HUES6 (cell line): ENCODE measurements at regions not wholly inside any gene's neighbourhood (a gene's known extent, or its start where the extent isn't known, plus 50 kb on each side); places are given as distances from the start of the nearest gene placed in this dataset.

ENCODE experiments used
- H3K27ac ChIP-seq: 2 replicates; pipeline ENCODE4 v1.7.0; 2013; ENCODE audit warnings: low read depth, mild to moderate bottlenecking, low read length, inconsistent platforms
- H3K27me3 ChIP-seq: 2 replicates; pipeline ENCODE4 v1.6.1; 2013; ENCODE audit warnings: low read length; ENCODE audit not compliant: control insufficient read depth, insufficient read depth
- H3K36me3 ChIP-seq: 2 replicates; pipeline ENCODE4 v1.6.1; 2013; ENCODE audit warnings: low read length; ENCODE audit not compliant: control insufficient read depth, insufficient read depth
- H3K4me1 ChIP-seq: 2 replicates; pipeline ENCODE4 v1.6.1; 2013; ENCODE audit warnings: low read length; ENCODE audit not compliant: control insufficient read depth, insufficient read depth
- H3K4me3 ChIP-seq: 2 replicates; pipeline ENCODE4 v1.5.1; 2013; ENCODE audit warnings: low read depth, low read length
- H3K9ac ChIP-seq: one replicate; pipeline ENCODE4 v1.6.1; 2013; ENCODE audit warnings: mild to moderate bottlenecking, low read length
- H3K9me3 ChIP-seq: 2 replicates; pipeline ENCODE4 v1.6.1; 2013; ENCODE audit warnings: low read depth, low read length; ENCODE audit not compliant: control insufficient read depth, insufficient read depth

GRCh38 chr3:55413236-55413635, 73.9 kb downstream of the WNT5A start:
- Histone ChIP-seq H3K36me3 (no peaks in the 10 kb centered on the region), H3K4me1 (no peaks in the 10 kb centered on the region), H3K9me3 (no peaks in the 10 kb centered on the region), H3K27me3 (no peaks in the 10 kb centered on the region), H3K9ac (no peak overlapping the region), H3K4me3 (no peak overlapping the region), H3K27ac (no peak overlapping the region)

- no peak overlapping the region for H3K27ac ChIP-seq
- no peaks in the 10 kb centered on the region for H3K4me1 ChIP-seq
- no peaks in the 10 kb centered on the region for H3K27me3 ChIP-seq
- H3K9ac ChIP-seq = no peak overlapping the region
- H3K36me3 ChIP-seq = no peaks in the 10 kb centered on the region
- no peaks in the 10 kb centered on the region for H3K9me3 ChIP-seq
- H3K4me3 ChIP-seq = no peak overlapping the region
Measured at GRCh38 chr3:55412545-55412944, 74.6 kb downstream of the WNT5A start.

GRCh38 chr3:55409806-55410205, 77.3 kb downstream of the WNT5A start:
- no peaks in the 10 kb centered on the region for H3K36me3 ChIP-seq
- H3K27ac ChIP-seq = no peak overlapping the region
- no peak overlapping the region for H3K9ac ChIP-seq
- H3K9me3 ChIP-seq = no peaks in the 10 kb centered on the region
- no peak overlapping the region for H3K4me3 ChIP-seq
- no peaks in the 10 kb centered on the region for H3K27me3 ChIP-seq
- no peaks in the 10 kb centered on the region for H3K4me1 ChIP-seq

- no peak overlapping the region for H3K27ac ChIP-seq
- H3K4me1 ChIP-seq = no peaks in the 10 kb centered on the region
- no peaks in the 10 kb centered on the region for H3K27me3 ChIP-seq
- no peak overlapping the region for H3K9ac ChIP-seq
- H3K9me3 ChIP-seq = no peaks in the 10 kb centered on the region
- H3K36me3 ChIP-seq = no peaks in the 10 kb centered on the region
- H3K4me3 ChIP-seq = no peak overlapping the region
Measured at GRCh38 chr3:55408193-55408826, 78.8 kb downstream of the WNT5A start.

- Histone ChIP-seq H3K4me1 (no peaks in the 10 kb centered on the region), H3K27me3 (no peaks in the 10 kb centered on the region), H3K36me3 (no peaks in the 10 kb centered on the region), H3K4me3 (no peak overlapping the region), H3K9me3 (no peaks in the 10 kb centered on the region), H3K27ac (no peak overlapping the region), H3K9ac (no peak overlapping the region)
Measured at GRCh38 chr3:55407426-55407820, 79.7 kb downstream of the WNT5A start.

- Histone ChIP-seq H3K27ac (no peak overlapping the region), H3K4me1 (no peaks in the 10 kb centered on the region), H3K27me3 (no peaks in the 10 kb centered on the region), H3K4me3 (no peak overlapping the region), H3K9ac (no peak overlapping the region), H3K36me3 (no peaks in the 10 kb centered on the region), H3K9me3 (no peaks in the 10 kb centered on the region)
Measured at GRCh38 chr3:55406696-55407425, 80.2 kb downstream of the WNT5A start.

GRCh38 chr3:55405436-55405835, 81.7 kb downstream of the WNT5A start:
- no peaks in the 10 kb centered on the region for H3K9me3 ChIP-seq
- no peaks in the 10 kb centered on the region for H3K4me1 ChIP-seq
- no peak overlapping the region for H3K9ac ChIP-seq
- H3K27me3 ChIP-seq = no peaks in the 10 kb centered on the region
- no peak overlapping the region for H3K4me3 ChIP-seq
- H3K27ac ChIP-seq = no peak overlapping the region
- H3K36me3 ChIP-seq = no peaks in the 10 kb centered on the region

- Histone ChIP-seq H3K36me3 (no peaks in the 10 kb centered on the region), H3K4me3 (no peak overlapping the region)
Measured at GRCh38 chr3:55402886-55403609, 84.1 kb downstream of the WNT5A start.

GRCh38 chr3:55380561-55380960, 106.5 kb downstream of the WNT5A start:
- Histone ChIP-seq H3K4me1 (no peaks in the 10 kb centered on the region), H3K4me3 (no peak overlapping the region), H3K9me3 (no peaks in the 10 kb centered on the region), H3K9ac (no peak overlapping the region), H3K36me3 (no peaks in the 10 kb centered on the region), H3K27me3 (no peaks in the 10 kb centered on the region), H3K27ac (no peak overlapping the region)

More at GRCh38 chr3:55402886-55403609, 84.1 kb downstream of the WNT5A start:
- Histone ChIP-seq H3K9ac (no peak overlapping the region), H3K27ac (no peak overlapping the region), H3K9me3 (no peaks in the 10 kb centered on the region), H3K4me1 (no peaks in the 10 kb centered on the region), H3K27me3 (no peaks in the 10 kb centered on the region)

- Histone ChIP-seq H3K9me3 (no peaks in the 10 kb centered on the region), H3K4me1 (no peaks in the 10 kb centered on the region), H3K9ac (no peak overlapping the region), H3K27me3 (no peaks in the 10 kb centered on the region), H3K27ac (no peak overlapping the region), H3K4me3 (no peak overlapping the region), H3K36me3 (no peaks in the 10 kb centered on the region)
Measured at GRCh38 chr3:55376753-55377347, 110.3 kb downstream of the WNT5A start.

GRCh38 chr3:55373423-55373822, 113.7 kb downstream of the WNT5A start:
- H3K27ac ChIP-seq = no peak overlapping the region

More at GRCh38 chr3:55373423-55373822, 113.7 kb downstream of the WNT5A start:
- no peak overlapping the region for H3K4me3 ChIP-seq
- no peaks in the 10 kb centered on the region for H3K36me3 ChIP-seq
- no peak overlapping the region for H3K9ac ChIP-seq
- H3K27me3 ChIP-seq = no peaks in the 10 kb centered on the region
- no peaks in the 10 kb centered on the region for H3K9me3 ChIP-seq
- no peaks in the 10 kb centered on the region for H3K4me1 ChIP-seq
